GM19023 (cell line): ENCODE measurements at regions not wholly inside any gene's neighbourhood (a gene's known extent, or its start where the extent isn't known, plus 50 kb on each side); places are given as distances from the start of the nearest gene placed in this dataset.

ENCODE experiments used
- ATAC-seq: cut with Tn5 transposase; IDR thresholded peaks from one replicate; pipeline ENCODE4 v1.9.1; 2021; ENCODE audit warnings: mild to moderate bottlenecking, moderate library complexity; ENCODE audit not compliant: unreplicated experiment

DNA sequence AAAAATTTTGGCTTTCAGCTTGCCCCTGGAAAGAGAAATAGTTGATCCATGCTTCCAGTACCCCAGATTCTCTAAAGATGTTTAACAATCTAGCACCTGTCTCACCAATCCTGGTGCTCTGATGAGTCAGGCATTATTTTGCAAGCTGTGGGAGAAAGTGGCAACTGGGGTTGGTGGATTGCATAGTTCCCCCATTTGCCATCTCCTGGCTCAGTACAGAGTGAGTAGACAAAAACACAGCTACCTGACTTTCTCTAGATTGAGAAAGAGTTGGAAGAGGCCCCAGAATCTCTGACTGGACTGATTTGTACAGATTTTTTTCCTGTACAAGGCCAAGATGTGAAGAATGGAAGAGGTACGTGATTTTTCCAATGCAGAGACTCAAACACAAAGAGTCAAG is 75.1 kb upstream of the NEGR1 start:
- ATAC-seq = no peak

DNA sequence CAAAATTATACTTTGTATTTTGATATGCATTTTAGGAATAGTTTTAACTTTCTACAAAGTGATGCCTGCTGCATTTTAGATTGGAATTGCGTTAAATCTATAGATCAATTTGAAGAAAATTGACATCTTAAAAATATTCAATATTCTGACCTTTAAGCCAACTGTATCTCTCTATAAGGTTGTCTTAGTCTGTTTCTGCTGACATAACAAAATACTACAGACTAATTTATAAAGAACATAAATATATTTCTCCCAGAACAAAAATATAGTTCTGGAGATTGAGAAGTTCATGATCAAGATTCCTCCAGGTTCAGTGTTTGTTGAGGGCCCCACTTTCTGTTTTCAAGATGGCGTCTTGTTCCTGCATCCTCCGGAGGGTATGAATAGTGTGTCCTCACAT is 73.6 kb upstream of the NEGR1 start:
- ATAC-seq = no peak

DNA sequence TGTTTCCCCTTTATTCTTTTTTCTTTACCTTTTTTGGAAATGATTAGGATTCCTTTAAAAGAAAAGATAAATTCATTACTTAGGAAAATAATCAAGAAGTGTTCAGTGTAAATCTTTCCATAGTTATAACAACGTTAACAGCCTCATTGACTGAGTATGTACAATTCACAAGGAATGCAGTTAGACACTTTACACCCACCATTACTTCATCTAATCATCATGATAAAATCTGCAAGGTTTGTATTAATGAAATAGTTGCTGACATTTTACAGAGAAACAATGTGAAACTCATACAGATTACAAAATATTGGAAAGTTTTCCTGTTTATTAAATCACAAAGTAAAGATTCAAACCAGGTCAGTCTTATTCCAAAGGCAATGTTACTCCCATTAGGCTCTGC is 59.3 kb upstream of the NEGR1 start:
- no peak for ATAC-seq

DNA sequence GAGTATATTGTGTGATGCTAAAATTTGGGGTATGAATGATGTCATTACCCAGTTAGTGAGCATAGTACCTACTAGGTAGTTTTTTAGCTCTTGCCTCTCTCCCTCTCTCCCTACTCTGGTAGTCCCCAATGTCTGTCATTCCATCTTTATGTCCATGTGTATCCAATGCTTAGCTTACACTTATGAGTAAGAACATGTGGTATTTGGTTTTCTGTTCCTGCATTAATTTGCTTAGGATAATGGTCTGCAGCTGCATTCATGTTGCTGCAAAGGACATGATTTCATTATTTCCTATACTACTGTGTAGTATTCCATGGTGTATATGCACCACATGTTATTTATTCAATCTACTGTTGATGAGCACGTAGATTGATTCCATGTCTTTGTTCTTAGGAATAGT is 54.4 kb upstream of the NEGR1 start:
- ATAC-seq = no peak
